ENCODE measurements at regions not wholly inside any gene's neighbourhood (a gene's known extent, or its start where the extent isn't known, plus 50 kb on each side); places are given as distances from the start of the nearest gene placed in this dataset.

DNA sequence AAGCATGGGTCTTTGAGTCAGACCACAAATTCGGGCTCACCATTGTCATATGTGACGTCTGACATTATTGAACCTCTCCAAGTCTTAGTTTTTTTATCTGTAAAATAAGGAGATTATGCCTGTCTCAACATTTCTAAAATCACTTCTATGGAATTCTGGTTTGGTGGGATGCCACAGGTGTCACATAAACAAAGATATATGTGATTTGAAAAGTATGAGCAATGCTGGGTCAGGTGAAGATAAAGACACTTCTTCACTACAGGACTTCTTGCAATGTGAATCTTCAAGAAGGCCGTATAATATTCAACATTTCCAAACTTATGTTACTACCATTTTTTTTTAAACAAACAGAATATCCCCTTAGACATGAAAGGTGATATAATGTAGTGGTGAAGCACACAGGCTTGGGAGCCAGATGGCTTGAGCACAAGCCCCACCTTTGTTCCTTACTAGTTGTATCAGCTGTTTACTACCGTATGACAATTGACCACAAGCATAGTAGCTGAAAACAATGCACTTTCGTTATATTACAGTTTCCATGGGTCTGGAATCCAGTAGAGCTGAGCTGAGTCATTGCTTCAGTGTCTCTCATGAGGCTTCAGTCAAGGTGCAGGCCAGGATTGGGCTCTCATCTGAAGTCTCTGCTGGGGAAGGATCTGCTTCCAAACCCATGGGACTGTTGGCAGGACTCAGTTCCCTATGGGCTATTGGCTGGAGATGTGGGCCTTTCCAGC, 87.7 kb downstream of the UTP18 start:
- Histone ChIP-seq H3K4me2 (ENCODE audit: low read length) (no peak overlapping the region), H2BK5ac (ENCODE audit: low read length) (no peak overlapping the region), H3K4me3 (ENCODE audit: low read length) (no peak overlapping the region), H3K36me3 (ENCODE audit: control insufficient read depth, insufficient read depth, low read length) (no peaks in the 10 kb centered on the region), H4K5ac (ENCODE audit: low read length) (no peak overlapping the region), H3K79me2 (ENCODE audit: control insufficient read depth, insufficient read depth, low read length) (no peaks in the 10 kb centered on the region), H3K4me1 (ENCODE audit: control insufficient read depth, low read depth, low read length) (no peaks in the 10 kb centered on the region), H3K79me1 (ENCODE audit: low read length) (no peaks in the 10 kb centered on the region), H3K27ac (ENCODE audit: low read depth, low read length) (no peak overlapping the region), H3K23ac (ENCODE audit: low read length) (no peak overlapping the region), H3K18ac (ENCODE audit: low read length) (no peak overlapping the region), H2BK120ac (ENCODE audit: low read depth, low read length) (no peak overlapping the region), H3K27me3 (ENCODE audit: insufficient read depth, low read length, poor library complexity) (no peaks in the 10 kb centered on the region), H3K9ac (ENCODE audit: low read length) (no peak overlapping the region), H3K56ac (ENCODE audit: low read length) (no peak overlapping the region), H2AK5ac (ENCODE audit: low read length) (no peak overlapping the region), H4K8ac (ENCODE audit: low read depth, low read length) (no peak overlapping the region), H3K4ac (ENCODE audit: low read depth, low read length) (no peak overlapping the region), H2BK15ac (replicated peaks; ENCODE audit: low read depth) (no peak overlapping the region)
- DNase-seq: no peak
- no CpG with 5 or more reads among the region's 5 CpGs for WGBS (ENCODE audit: extremely low coverage, insufficient coverage, low lambda C conversion rate)

DNA sequence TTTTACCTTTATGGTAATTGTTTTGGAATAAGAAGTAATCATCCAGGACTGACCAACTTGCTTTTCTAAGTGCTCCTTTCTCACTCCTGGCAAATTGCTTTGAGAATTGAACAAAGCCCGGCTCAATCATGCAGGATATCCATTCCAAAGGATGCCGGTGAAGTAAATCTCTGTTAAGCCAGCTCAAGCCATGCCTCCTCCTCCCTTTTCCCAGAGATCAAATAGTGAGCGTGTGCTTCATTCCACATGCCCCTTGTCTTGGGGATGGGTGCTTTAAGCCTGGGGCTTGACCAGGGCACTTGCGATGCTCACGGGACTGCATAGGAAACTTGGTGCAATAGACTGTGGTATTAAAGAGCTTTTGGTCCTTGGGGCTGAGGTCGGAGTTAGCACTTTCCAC, 90.7 kb downstream of the UTP18 start:
- Histone ChIP-seq H2AK5ac (ENCODE audit: low read length) (no peak overlapping the region), H2BK120ac (ENCODE audit: low read depth, low read length) (no peak overlapping the region), H4K8ac (ENCODE audit: low read depth, low read length) (no peak overlapping the region), H2BK5ac (ENCODE audit: low read length) (no peak overlapping the region), H3K27ac (ENCODE audit: low read depth, low read length) (no peak overlapping the region), H3K23ac (ENCODE audit: low read length) (no peak overlapping the region), H4K5ac (ENCODE audit: low read length) (no peak overlapping the region), H3K27me3 (ENCODE audit: insufficient read depth, low read length, poor library complexity) (no peaks in the 10 kb centered on the region), H3K4ac (ENCODE audit: low read depth, low read length) (no peak overlapping the region), H2BK15ac (replicated peaks; ENCODE audit: low read depth) (no peak overlapping the region), H3K4me2 (ENCODE audit: low read length) (no peak overlapping the region), H3K56ac (ENCODE audit: low read length) (no peak overlapping the region), H3K79me1 (ENCODE audit: low read length) (no peaks in the 10 kb centered on the region), H3K4me3 (ENCODE audit: low read length) (no peak overlapping the region), H3K79me2 (ENCODE audit: control insufficient read depth, insufficient read depth, low read length) (no peaks in the 10 kb centered on the region), H3K4me1 (ENCODE audit: control insufficient read depth, low read depth, low read length) (no peaks in the 10 kb centered on the region), H3K36me3 (ENCODE audit: control insufficient read depth, insufficient read depth, low read length) (no peaks in the 10 kb centered on the region), H3K18ac (ENCODE audit: low read length) (no peak overlapping the region), H3K9ac (ENCODE audit: low read length) (no peak overlapping the region)
- DNase-seq: no peak
- no CpG with 5 or more reads among the region's 6 CpGs for WGBS (ENCODE audit: extremely low coverage, insufficient coverage, low lambda C conversion rate)

DNA sequence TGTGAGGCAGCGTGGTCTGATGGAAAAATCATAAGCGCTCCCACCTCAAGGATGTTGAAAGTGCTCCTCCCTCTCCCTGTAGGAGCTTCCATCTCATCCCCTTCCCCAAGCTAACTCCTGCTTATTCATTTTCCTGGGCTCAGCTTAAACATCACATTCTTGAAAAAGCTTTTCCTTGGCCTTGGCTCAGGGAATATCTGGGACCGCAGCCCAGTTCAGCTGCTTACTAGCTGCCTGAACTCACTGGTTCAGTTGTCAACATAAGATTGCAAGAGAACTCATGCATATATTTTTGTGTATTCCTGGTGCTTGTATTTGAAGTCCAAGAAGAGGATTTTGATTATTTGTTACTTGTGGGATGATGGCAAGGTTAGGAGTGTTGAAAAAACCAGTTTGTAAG, 91.5 kb downstream of the UTP18 start:
- H3K9ac ChIP-seq (ENCODE audit: low read length): no peak overlapping the region
- H3K23ac ChIP-seq (ENCODE audit: low read length): no peak overlapping the region
- H3K27ac ChIP-seq (ENCODE audit: low read depth, low read length): no peak overlapping the region
- no peaks in the 10 kb centered on the region for H3K4me1 ChIP-seq (ENCODE audit: control insufficient read depth, low read depth, low read length)
- no peak overlapping the region for H4K5ac ChIP-seq (ENCODE audit: low read length)
- H3K27me3 ChIP-seq (ENCODE audit: insufficient read depth, low read length, poor library complexity): no peaks in the 10 kb centered on the region
- no peak overlapping the region for H3K4me3 ChIP-seq (ENCODE audit: low read length)
- no peak overlapping the region for H2AK5ac ChIP-seq (ENCODE audit: low read length)
- H3K18ac ChIP-seq (ENCODE audit: low read length): no peak overlapping the region
- H2BK120ac ChIP-seq (ENCODE audit: low read depth, low read length): no peak overlapping the region
- no peak for DNase-seq
- no peaks in the 10 kb centered on the region for H3K79me2 ChIP-seq (ENCODE audit: control insufficient read depth, insufficient read depth, low read length)
- H4K8ac ChIP-seq (ENCODE audit: low read depth, low read length): no peak overlapping the region
- H3K36me3 ChIP-seq (ENCODE audit: control insufficient read depth, insufficient read depth, low read length): no peaks in the 10 kb centered on the region
- no CpG with 5 or more reads among the region's 3 CpGs for WGBS (ENCODE audit: extremely low coverage, insufficient coverage, low lambda C conversion rate)
- no peak overlapping the region for H3K4me2 ChIP-seq (ENCODE audit: low read length)
- H3K79me1 ChIP-seq (ENCODE audit: low read length): no peaks in the 10 kb centered on the region
- H3K56ac ChIP-seq (ENCODE audit: low read length): no peak overlapping the region
- no peak overlapping the region for H3K4ac ChIP-seq (ENCODE audit: low read depth, low read length)
- no peak overlapping the region for H2BK15ac ChIP-seq (replicated peaks; ENCODE audit: low read depth)
- no peak overlapping the region for H2BK5ac ChIP-seq (ENCODE audit: low read length)

DNA sequence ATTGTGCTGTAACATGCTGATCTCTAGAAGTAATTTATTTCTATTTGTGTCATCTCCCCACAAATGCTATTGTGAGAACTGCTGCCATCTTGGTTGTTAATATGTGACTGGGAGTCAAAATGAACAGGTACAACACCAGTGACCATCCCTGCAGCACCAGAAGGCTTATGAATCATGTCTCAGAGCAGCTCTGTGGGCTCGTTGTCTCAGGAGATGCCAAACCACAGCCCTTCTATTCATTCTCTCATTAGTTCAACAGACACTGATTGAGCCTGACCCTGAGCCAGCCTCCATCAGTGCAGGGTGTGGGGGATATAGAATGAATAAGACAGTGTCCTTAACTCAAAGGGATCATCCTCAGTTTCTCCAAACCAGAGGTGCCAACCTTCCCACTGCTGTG, 92.5 kb downstream of the UTP18 start:
- WGBS (ENCODE audit: extremely low coverage, insufficient coverage, low lambda C conversion rate): no CpG with 5 or more reads among the region's 1 CpG
- Histone ChIP-seq H3K79me1 (ENCODE audit: low read length) (no peaks in the 10 kb centered on the region), H3K27me3 (ENCODE audit: insufficient read depth, low read length, poor library complexity) (no peaks in the 10 kb centered on the region), H3K27ac (ENCODE audit: low read depth, low read length) (no peak overlapping the region), H3K4me3 (ENCODE audit: low read length) (no peak overlapping the region), H3K9ac (ENCODE audit: low read length) (no peak overlapping the region), H3K4me1 (ENCODE audit: control insufficient read depth, low read depth, low read length) (no peaks in the 10 kb centered on the region), H2BK15ac (replicated peaks; ENCODE audit: low read depth) (no peak overlapping the region), H4K8ac (ENCODE audit: low read depth, low read length) (no peak overlapping the region), H3K79me2 (ENCODE audit: control insufficient read depth, insufficient read depth, low read length) (no peaks in the 10 kb centered on the region), H3K23ac (ENCODE audit: low read length) (no peak overlapping the region), H3K4me2 (ENCODE audit: low read length) (no peak overlapping the region), H3K4ac (ENCODE audit: low read depth, low read length) (no peak overlapping the region), H4K5ac (ENCODE audit: low read length) (no peak overlapping the region), H2BK5ac (ENCODE audit: low read length) (no peak overlapping the region), H3K56ac (ENCODE audit: low read length) (no peak overlapping the region), H2AK5ac (ENCODE audit: low read length) (no peak overlapping the region), H3K18ac (ENCODE audit: low read length) (no peak overlapping the region), H3K36me3 (ENCODE audit: control insufficient read depth, insufficient read depth, low read length) (no peaks in the 10 kb centered on the region), H2BK120ac (ENCODE audit: low read depth, low read length) (no peak overlapping the region)
- no peak for DNase-seq

DNA sequence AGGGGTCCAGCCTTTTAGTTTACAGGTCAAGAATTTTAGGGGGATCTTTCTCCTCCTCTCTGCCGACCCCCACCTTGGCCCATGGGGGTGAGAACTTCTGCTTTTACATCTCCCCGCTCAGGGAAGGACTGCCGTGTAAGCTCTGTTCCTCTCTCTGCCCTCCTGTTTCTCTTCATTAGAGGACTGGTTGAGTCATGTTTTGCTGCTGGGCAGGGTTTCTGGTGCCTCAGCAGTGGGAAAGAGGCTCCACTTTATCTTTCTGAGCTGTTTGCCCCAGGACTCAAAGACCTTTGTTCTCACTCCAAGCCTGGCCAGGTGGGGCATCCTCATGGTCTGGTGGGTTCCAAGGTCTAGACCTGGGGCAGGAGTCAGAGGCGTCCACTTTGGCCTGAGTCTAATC, 93.0 kb downstream of the UTP18 start:
- Histone ChIP-seq H4K8ac (ENCODE audit: low read depth, low read length) (no peak overlapping the region), H3K9ac (ENCODE audit: low read length) (no peak overlapping the region), H3K79me1 (ENCODE audit: low read length) (no peaks in the 10 kb centered on the region), H2AK5ac (ENCODE audit: low read length) (no peak overlapping the region), H3K27ac (ENCODE audit: low read depth, low read length) (no peak overlapping the region), H3K4me2 (ENCODE audit: low read length) (no peak overlapping the region), H2BK5ac (ENCODE audit: low read length) (no peak overlapping the region), H3K4ac (ENCODE audit: low read depth, low read length) (no peak overlapping the region), H3K4me1 (ENCODE audit: control insufficient read depth, low read depth, low read length) (no peaks in the 10 kb centered on the region), H3K79me2 (ENCODE audit: control insufficient read depth, insufficient read depth, low read length) (no peaks in the 10 kb centered on the region), H3K56ac (ENCODE audit: low read length) (no peak overlapping the region), H3K27me3 (ENCODE audit: insufficient read depth, low read length, poor library complexity) (no peaks in the 10 kb centered on the region), H2BK120ac (ENCODE audit: low read depth, low read length) (no peak overlapping the region), H3K18ac (ENCODE audit: low read length) (no peak overlapping the region), H3K4me3 (ENCODE audit: low read length) (no peak overlapping the region), H4K5ac (ENCODE audit: low read length) (no peak overlapping the region), H3K23ac (ENCODE audit: low read length) (no peak overlapping the region), H2BK15ac (replicated peaks; ENCODE audit: low read depth) (no peak overlapping the region), H3K36me3 (ENCODE audit: control insufficient read depth, insufficient read depth, low read length) (no peaks in the 10 kb centered on the region)
- WGBS (ENCODE audit: extremely low coverage, insufficient coverage, low lambda C conversion rate): no CpG with 5 or more reads among the region's 4 CpGs
- DNase-seq: no peak

DNA sequence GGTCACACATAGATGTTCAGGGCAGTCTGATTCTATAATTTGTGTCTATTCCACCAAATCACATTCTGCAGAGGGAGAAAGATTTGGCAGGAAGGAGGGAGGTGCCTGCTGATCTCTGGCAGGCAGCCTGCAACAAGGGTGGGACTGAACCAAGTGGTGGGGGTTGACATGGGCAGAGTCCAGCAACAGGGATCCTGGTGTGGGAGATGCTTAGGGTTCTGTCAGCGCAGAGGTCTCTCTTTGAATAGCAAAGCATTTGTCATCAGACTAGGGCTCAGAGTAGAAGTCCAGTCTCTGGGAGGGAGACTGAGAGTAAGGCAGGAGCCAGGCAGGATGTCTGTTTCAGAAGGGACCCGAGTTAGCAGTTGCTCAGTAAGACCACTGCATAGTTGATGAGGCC, 94.6 kb downstream of the UTP18 start:
- H3K79me1 ChIP-seq (ENCODE audit: low read length): no peaks in the 10 kb centered on the region
- no peak overlapping the region for H3K9ac ChIP-seq (ENCODE audit: low read length)
- no peak overlapping the region for H4K5ac ChIP-seq (ENCODE audit: low read length)
- no peak overlapping the region for H3K4ac ChIP-seq (ENCODE audit: low read depth, low read length)
- H3K27me3 ChIP-seq (ENCODE audit: insufficient read depth, low read length, poor library complexity): no peaks in the 10 kb centered on the region
- H4K8ac ChIP-seq (ENCODE audit: low read depth, low read length): no peak overlapping the region
- no peaks in the 10 kb centered on the region for H3K4me1 ChIP-seq (ENCODE audit: control insufficient read depth, low read depth, low read length)
- DNase-seq: no peak
- no peak overlapping the region for H3K4me2 ChIP-seq (ENCODE audit: low read length)
- WGBS (ENCODE audit: extremely low coverage, insufficient coverage, low lambda C conversion rate): no CpG with 5 or more reads among the region's 2 CpGs
- no peak overlapping the region for H2BK15ac ChIP-seq (replicated peaks; ENCODE audit: low read depth)
- no peak overlapping the region for H3K4me3 ChIP-seq (ENCODE audit: low read length)
- no peak overlapping the region for H2BK120ac ChIP-seq (ENCODE audit: low read depth, low read length)
- no peak overlapping the region for H2AK5ac ChIP-seq (ENCODE audit: low read length)
- H3K27ac ChIP-seq (ENCODE audit: low read depth, low read length): no peak overlapping the region
- H3K36me3 ChIP-seq (ENCODE audit: control insufficient read depth, insufficient read depth, low read length): no peaks in the 10 kb centered on the region
- no peak overlapping the region for H3K18ac ChIP-seq (ENCODE audit: low read length)
- no peaks in the 10 kb centered on the region for H3K79me2 ChIP-seq (ENCODE audit: control insufficient read depth, insufficient read depth, low read length)
- no peak overlapping the region for H3K23ac ChIP-seq (ENCODE audit: low read length)
- H2BK5ac ChIP-seq (ENCODE audit: low read length): no peak overlapping the region
- H3K56ac ChIP-seq (ENCODE audit: low read length): no peak overlapping the region
